NCI-H748 (cell line): ENCODE measurements at regions not wholly inside any gene's neighbourhood (a gene's known extent, or its start where the extent isn't known, plus 50 kb on each side); places are given as distances from the start of the nearest gene placed in this dataset.
"Not testable (repeated sequence)": the region's sequence is repeated elsewhere in the genome, so short reads cannot be mapped to it uniquely, and the experiment has no call there.

Experiments
- DNase-seq: peaks from one replicate; lab custom pipeline; 2025; ENCODE audit not compliant: unreplicated experiment; lab: John Stamatoyannopoulos, UW

DNA sequence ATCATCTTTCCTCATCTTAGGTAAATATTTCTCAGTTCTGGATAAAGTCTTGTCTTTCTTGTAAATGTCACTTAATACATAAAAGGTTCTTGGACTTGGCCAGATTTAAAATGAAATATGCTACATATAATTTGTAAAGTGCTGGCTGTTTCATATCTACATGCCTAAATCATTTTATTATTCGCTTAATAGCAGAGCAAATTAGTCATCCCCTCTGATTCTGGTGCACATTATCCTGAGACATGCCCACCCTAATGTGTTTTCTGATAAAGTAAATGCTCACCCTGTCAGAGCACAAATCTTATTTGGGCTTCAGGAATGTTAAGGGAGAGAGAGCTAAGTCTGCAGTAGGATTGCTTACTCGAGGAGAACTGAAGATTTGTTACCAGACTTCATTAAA, 166.5 kb upstream of the IZUMO3 start:
- DNase-seq, result no peak

DNA sequence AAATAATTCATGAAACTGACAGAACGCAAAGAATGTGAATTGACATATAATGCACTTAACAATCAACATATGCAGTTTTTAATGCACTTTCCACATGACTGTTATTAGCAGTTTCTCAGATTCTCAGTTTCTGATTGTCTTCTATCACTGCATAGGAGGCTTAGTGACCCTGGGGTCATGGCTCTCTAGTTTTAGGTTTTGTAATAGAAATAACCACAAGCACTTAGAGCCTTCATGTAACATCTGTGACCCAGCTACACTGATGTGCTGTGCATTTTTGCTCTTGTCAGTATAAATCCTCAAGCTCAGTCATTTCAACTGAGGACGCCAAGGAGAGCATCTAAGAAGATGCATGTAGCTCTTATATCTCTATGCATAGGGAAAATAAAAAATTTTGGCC, 163.1 kb upstream of the IZUMO3 start:
- DNase-seq, result no peak

DNA sequence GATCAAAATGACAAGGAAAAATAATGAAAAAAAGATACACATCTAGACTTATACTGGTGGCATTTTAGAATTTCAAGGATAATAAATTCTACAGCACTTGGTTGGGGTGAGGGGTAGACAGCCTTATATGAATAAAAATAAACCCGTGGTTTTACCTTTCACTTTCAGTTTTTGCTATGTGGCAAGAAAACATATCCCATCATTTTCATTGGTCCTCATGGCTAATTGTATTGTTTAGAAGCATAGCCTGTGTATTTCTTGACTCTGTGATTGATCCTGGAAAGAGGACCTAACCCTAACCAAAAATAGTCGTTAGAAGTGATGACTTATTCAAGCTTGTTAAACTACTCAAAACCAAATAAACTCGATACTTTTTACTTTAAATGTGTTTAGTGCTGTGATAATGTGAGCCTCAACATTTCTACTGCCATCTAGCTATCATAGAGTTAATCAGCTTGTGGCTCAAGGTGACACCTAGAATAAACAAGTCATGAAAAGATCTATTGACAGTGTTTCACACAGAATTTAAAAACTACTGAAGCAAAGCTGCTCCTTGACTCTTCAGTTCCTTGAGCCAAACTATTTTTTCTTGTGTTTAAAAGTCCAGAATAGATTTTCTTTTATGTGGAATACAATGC, 153.3 kb upstream of the IZUMO3 start:
- DNase-seq, result no peak

DNA sequence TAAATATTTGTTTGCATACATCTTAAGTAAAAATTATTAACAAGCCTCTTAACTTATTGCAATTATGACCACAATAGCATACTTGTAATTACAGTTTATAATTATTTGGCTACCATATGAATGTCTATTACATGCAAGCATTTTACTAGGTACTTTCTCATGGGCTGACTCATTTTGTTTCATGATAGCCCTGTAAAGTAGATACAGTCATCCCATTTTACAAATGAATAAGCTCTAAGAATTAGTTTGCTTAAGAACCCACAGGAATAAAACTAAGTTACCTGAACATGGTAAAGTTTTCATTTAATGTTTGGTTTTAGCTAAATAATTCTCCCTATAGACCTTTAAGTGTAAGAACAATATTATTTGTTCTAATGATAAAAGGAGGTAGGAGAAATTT, 126.6 kb upstream of the IZUMO3 start:
- DNase-seq, result no peak

DNA sequence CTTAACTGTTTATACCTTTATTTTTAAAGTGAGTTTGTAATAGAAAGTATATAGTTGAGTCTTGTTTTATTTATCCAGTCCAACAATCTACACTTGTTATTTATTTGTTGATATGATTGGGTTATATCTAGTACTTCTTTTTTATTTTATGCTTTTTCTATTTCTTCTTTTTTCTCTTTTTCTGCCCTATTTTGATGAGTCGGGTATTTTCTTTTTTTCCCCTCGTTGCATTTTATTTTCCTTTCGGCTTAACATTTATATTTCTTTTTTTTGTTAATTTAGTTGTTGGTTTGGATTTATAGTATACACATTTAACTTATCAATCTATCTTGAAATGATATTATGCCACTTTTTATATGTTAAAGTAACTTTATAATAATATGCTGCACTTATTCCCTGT, 111.7 kb upstream of the IZUMO3 start:
- DNase-seq, result no peak

DNA sequence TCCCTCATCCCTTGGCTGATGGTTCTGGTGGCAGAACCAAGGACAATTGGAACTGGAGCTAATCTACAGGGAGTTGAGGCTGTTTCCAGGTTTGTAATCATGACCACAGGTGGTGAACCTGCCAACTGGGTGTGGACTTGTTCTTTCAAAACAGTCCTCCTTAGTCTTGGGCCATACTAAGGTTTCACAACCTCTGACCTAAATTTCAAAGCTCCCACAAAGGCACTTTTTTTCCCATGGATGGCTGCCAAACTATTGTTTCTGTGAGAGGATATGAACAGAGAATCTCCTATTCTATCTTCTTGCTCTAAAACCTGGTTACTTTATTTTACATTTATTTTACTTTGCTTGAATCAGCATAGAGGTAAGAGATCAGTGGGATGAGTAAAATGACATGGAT, 106.5 kb upstream of the IZUMO3 start:
- DNase-seq, result no peak

DNA sequence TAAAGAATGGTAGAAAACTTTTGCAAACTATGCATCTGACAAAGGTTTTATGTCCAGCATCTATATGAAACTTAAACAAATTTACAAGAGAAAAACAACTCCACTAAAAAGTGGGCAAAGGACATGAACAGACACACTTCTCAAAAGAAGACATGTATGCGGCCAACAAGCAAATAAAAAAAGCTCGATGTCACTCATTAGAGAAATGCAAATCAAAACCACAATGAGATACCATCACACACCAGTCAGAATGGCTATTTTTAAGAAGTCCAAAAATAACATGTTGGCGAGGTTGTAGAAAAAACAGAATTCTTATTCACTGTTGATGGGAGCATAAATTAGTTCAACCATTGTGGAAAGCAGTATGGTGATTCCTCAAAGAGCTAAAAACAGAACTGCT, 83.1 kb upstream of the IZUMO3 start:
- DNase-seq, result not testable (repeated sequence)

DNA sequence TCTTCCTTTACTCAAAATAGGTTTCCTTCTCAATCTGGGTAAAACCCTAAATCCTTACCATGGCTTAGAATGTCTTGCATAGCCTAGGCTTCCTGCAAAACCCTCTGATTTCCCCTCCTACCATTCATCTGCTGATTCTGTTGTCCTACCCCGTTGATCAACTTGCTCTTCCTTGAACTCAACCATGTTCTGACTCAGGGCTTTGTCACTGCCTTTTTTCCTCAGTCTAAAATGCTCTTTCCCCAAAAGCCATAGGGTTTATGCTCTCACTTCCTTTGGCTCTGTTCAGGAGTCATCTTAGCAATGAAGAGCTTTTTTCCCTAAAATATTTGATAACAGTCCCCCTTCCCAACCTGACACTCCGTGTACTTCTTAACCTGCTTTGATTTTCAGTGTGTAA, 79.4 kb upstream of the IZUMO3 start:
- DNase-seq, result no peak

DNA sequence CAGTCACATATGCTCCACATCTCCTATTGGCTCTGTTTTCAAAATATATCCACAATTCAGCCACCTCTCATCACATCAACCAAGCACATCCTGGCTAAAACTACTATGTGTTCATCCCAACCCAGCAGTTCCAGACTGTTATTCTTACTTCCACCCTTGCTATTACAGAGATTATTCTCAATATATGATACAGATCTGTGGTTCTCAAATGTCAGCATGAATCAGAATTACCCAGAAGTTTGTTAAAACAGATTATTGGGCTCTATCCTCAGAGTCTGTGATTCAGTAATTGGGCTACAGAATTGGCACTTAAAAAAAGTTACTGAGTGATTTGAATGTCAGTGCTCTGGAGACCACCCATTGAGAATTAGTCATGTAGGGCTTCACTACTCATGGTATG, 78.8 kb upstream of the IZUMO3 start:
- no peak for DNase-seq

DNA sequence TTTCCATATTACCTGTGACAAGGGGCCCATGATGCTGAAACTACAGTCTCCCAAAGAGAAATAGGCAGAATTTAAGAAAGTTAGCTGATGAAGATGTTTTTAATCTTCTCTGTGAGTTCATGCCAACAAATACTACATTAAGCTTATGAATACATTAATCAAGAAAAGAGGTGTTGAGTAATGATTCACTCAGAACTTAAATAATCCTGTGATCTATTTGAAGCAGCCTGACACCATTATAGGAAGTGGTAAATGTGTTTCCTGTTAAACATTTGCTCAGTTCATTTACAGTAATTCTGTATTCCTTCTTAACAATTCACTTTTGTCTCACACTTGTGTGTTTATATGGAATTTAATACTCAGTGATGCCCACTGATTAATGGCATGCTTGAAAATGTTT, 75.0 kb upstream of the IZUMO3 start:
- DNase-seq, result peak; percentile 40

DNA sequence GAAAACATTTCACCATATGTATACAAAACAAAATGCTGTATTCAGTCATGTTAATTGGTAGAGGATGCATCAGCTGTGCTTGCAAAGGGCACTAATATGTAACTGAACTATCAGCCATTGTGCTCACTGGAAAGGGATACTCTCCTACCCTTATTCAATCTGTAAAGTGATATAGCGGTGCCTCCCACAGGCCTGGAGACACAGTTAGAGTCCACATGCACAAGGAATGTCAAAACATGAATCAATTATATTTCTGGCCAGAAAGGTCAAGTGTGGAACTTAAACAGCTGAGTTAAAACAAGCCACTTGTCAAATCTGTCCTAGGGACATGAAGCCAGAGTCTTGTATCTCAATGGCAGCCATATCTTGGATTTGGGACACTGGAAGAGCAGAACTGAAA, 71.2 kb upstream of the IZUMO3 start:
- peak; percentile 45 for DNase-seq

DNA sequence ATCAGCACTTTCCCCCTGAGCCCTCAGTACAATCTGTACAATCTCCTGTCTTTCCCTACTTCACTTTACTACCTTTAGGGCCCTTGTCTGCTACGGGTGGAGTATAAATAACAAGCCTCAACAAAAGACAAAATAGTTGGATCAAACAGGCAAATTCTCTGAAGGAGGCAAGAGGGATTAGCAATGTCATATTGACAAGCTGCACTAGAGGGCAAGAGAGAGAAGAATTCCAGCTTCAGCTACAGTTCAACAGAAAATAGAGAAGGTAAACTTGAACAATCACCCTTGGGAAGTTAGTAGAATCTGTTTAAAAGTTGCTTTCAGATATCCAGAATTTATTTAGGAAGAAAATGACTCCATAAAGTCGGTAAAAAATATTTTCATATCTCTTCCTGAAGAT, 68.4 kb upstream of the IZUMO3 start:
- DNase-seq, result peak; percentile 10

DNA sequence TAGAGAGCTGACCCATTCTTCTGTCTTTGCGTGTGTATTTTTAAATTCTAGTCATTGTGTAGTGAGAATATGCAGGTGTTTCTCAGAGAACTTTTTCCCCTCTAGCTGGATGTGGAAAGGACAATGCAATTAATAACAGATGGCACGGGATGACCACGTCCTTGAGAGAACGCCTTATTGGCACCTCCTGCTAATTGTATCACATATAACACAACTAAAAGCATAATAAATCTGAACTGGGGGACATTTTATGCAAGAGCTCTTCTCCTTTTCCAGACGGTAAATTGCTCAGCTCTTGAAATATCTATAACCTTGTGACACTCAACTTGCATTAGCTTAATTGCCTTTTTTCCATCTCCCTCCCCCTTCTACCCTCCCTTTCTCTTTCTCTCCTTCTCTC, 62.9 kb upstream of the IZUMO3 start:
- peak; percentile 62 for DNase-seq

DNA sequence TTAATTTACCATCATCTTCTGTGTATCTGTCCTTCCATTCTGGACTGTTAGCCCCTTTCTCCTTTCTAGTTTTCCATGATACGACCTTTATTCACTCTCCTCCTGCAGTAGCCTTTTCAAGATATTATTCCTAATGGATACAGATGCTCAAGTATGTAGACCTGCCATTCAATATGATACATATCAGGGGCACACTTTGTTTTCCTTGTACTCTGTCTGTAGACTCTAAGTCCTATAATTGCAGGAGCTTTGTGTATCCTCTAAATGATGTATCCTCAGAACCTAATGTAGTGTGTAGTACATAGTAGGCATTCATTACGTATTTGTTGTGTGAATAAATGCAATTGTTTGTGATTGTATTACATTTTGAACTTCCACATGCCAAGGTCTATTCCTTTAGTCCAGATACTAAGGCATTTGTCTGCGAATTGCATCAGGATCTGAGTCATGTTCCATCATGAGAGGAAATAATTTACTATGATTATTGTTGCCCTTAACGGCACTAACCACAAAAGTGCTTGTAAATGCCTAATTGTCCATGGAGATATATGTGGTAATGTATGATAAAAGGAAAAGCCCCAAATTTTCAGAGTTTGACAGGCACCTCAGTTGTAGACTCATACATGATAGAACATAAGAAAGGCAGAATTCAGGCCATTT, 57.1 kb upstream of the IZUMO3 start:
- DNase-seq, result no peak
